GM23338 (cell line): ENCODE measurements at regions not wholly inside any gene's neighbourhood (a gene's known extent, or its start where the extent isn't known, plus 50 kb on each side); places are given as distances from the start of the nearest gene placed in this dataset.

Source experiments
- ATAC-seq: fragments of 200-7000 bp; cut with Tn5 transposase; 3 replicates; pipeline ENCODE4 v1.9.1; 2020
- DNase-seq: peaks from one replicate; pipeline ENCODE4 v3.0.0-alpha.2; 2015; ENCODE audit warnings: low spot score
- H2AFZ ChIP-seq: fragments of 200-600 bp; sonication (generic); 2 replicates; pipeline ENCODE4 v1.8.0; 2016; ENCODE audit warnings: antibody characterized with exemption, mild to moderate bottlenecking, moderate library complexity
- H3F3A ChIP-seq: fragments of 200-600 bp; sonication (generic); replicated peaks from 2 replicates; pipeline ENCODE4 v1.8.0; 2017; ENCODE audit warnings: antibody characterized with exemption, mixed run types, low read depth
- H3K27ac ChIP-seq: fragments of 200-600 bp; sonication (generic); 2 replicates; pipeline ENCODE4 v1.6.1; 2016; ENCODE audit warnings: low read depth
- H3K27me3 ChIP-seq: fragments of 200-600 bp; sonication (generic); 2 replicates; pipeline ENCODE4 v1.8.0; 2016; ENCODE audit warnings: mild to moderate bottlenecking, mixed run types, moderate library complexity; ENCODE audit not compliant: insufficient read depth
- H3K36me3 ChIP-seq: fragments of 200-600 bp; sonication (generic); 2 replicates; pipeline ENCODE4 v1.8.0; 2016; ENCODE audit warnings: mild to moderate bottlenecking; ENCODE audit not compliant: insufficient read depth
- H3K4me1 ChIP-seq: fragments of 200-600 bp; sonication (generic); 2 replicates; pipeline ENCODE4 v1.8.0; 2016; ENCODE audit warnings: mild to moderate bottlenecking, moderate library complexity; ENCODE audit not compliant: insufficient read depth
- H3K4me2 ChIP-seq: fragments of 200-600 bp; sonication (generic); 2 replicates; pipeline ENCODE4 v1.7.1; 2017; ENCODE audit warnings: mixed run types
- H3K4me3 ChIP-seq: fragments of 200-600 bp; sonication (generic); 2 replicates; pipeline ENCODE4 v1.6.1; 2016; ENCODE audit warnings: mixed run types
- H3K79me2 ChIP-seq: fragments of 200-600 bp; sonication (generic); replicated peaks from 2 replicates; pipeline ENCODE4 v1.8.0; 2017; ENCODE audit warnings: mild to moderate bottlenecking; ENCODE audit not compliant: insufficient read depth
- H3K9me2 ChIP-seq: fragments of 200-600 bp; sonication (generic); 2 replicates; pipeline ENCODE4 v1.8.0; 2017; ENCODE audit not compliant: insufficient read depth
- H4K20me1 ChIP-seq: fragments of 200-600 bp; sonication (generic); replicated peaks from 2 replicates; pipeline ENCODE4 v1.8.0; 2017; ENCODE audit warnings: mild to moderate bottlenecking; ENCODE audit not compliant: insufficient read depth
- H3K27ac Mint-ChIP-seq: 2 replicates; pipeline ENCODE4 v1.8.0; 2020; ENCODE audit warnings: inconsistent platforms, mild to moderate bottlenecking, moderate library complexity, mixed read lengths
- H3K27me3 Mint-ChIP-seq: 3 replicates; pipeline ENCODE4 v1.8.0; 2022; ENCODE audit warnings: low read depth, mild to moderate bottlenecking, moderate library complexity, mixed read lengths, inconsistent platforms; ENCODE audit not compliant: insufficient read depth, poor library complexity
- H3K36me3 Mint-ChIP-seq: 3 replicates; pipeline ENCODE4 v1.8.0; 2021; ENCODE audit warnings: low read depth, mild to moderate bottlenecking, inconsistent platforms, moderate library complexity, mixed read lengths
- H3K4me1 Mint-ChIP-seq: 3 replicates; pipeline ENCODE4 v1.8.0; 2020; ENCODE audit warnings: mild to moderate bottlenecking, inconsistent platforms, mixed read lengths
- H3K4me3 Mint-ChIP-seq: 3 replicates; pipeline ENCODE4 v1.8.0; 2021; ENCODE audit warnings: moderate library complexity, mild to moderate bottlenecking, inconsistent platforms, mixed read lengths
- H3K9me3 Mint-ChIP-seq: 3 replicates; pipeline ENCODE4 v1.8.0; 2020; ENCODE audit warnings: moderate library complexity, mild to moderate bottlenecking, inconsistent platforms, mixed read lengths
- EZH2phosphoT487 ChIP-seq: fragments of 200-600 bp; sonication (generic); IDR thresholded peaks from one replicate; pipeline ENCODE4 v1.8.1; 2018; ENCODE audit warnings: antibody characterized with exemption; ENCODE audit not compliant: unreplicated experiment
- POLR2AphosphoS5 ChIP-seq: IDR thresholded peaks from 2 replicates; pipeline ENCODE4 v1.6.1; 2016; ENCODE audit warnings: antibody characterized with exemption, low read depth
- STAT1 ChIP-seq: IDR thresholded peaks from one replicate; pipeline ENCODE4 v1.6.1; 2016; ENCODE audit warnings: antibody characterized with exemption; ENCODE audit not compliant: unreplicated experiment
- ZNF114 ChIP-seq: fragments of 250-450 bp; sonication (Bioruptor Pico); IDR thresholded peaks from 2 replicates; pipeline ENCODE4 v1.5.0; 2020; ENCODE audit warnings: mild to moderate bottlenecking, moderate library complexity
- ZNF331 ChIP-seq: fragments of 250-450 bp; sonication (Bioruptor Pico); IDR thresholded peaks from 2 replicates; pipeline ENCODE4 v1.5.0; 2020; ENCODE audit warnings: low read depth, mild to moderate bottlenecking, moderate library complexity
- TF ChIP-seq, protein P1 (sequence below): fragments of 250-450 bp; sonication (Bioruptor Pico); IDR thresholded peaks from 2 replicates; pipeline ENCODE4 v1.5.0; 2020; ENCODE audit warnings: mild to moderate bottlenecking, moderate library complexity
- TF ChIP-seq, protein P2 (sequence below): IDR thresholded peaks from 2 replicates; pipeline ENCODE4 v1.6.1; 2016; ENCODE audit warnings: antibody characterized with exemption

DNA sequence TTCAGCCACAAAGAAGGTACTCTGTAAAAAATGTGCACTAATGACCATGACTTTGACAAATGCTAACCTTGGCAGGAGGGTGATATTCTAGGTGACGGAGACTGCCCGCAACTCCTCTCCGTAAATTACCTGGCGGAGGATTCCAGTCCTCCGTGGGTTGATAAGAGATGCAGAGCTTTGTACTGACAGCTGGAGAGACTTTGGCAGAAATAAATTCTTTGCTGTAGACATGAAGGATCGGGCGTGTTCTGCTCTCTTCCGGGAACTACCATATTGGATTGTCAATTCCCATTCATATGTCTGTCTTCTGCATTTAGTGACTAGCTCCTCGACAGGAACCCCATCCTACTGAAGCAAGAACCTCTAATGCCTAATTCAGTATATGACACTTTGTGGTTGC lies 158.3 kb upstream of the KAZN start (continued):
- TF ChIP-seq, protein P1, sequence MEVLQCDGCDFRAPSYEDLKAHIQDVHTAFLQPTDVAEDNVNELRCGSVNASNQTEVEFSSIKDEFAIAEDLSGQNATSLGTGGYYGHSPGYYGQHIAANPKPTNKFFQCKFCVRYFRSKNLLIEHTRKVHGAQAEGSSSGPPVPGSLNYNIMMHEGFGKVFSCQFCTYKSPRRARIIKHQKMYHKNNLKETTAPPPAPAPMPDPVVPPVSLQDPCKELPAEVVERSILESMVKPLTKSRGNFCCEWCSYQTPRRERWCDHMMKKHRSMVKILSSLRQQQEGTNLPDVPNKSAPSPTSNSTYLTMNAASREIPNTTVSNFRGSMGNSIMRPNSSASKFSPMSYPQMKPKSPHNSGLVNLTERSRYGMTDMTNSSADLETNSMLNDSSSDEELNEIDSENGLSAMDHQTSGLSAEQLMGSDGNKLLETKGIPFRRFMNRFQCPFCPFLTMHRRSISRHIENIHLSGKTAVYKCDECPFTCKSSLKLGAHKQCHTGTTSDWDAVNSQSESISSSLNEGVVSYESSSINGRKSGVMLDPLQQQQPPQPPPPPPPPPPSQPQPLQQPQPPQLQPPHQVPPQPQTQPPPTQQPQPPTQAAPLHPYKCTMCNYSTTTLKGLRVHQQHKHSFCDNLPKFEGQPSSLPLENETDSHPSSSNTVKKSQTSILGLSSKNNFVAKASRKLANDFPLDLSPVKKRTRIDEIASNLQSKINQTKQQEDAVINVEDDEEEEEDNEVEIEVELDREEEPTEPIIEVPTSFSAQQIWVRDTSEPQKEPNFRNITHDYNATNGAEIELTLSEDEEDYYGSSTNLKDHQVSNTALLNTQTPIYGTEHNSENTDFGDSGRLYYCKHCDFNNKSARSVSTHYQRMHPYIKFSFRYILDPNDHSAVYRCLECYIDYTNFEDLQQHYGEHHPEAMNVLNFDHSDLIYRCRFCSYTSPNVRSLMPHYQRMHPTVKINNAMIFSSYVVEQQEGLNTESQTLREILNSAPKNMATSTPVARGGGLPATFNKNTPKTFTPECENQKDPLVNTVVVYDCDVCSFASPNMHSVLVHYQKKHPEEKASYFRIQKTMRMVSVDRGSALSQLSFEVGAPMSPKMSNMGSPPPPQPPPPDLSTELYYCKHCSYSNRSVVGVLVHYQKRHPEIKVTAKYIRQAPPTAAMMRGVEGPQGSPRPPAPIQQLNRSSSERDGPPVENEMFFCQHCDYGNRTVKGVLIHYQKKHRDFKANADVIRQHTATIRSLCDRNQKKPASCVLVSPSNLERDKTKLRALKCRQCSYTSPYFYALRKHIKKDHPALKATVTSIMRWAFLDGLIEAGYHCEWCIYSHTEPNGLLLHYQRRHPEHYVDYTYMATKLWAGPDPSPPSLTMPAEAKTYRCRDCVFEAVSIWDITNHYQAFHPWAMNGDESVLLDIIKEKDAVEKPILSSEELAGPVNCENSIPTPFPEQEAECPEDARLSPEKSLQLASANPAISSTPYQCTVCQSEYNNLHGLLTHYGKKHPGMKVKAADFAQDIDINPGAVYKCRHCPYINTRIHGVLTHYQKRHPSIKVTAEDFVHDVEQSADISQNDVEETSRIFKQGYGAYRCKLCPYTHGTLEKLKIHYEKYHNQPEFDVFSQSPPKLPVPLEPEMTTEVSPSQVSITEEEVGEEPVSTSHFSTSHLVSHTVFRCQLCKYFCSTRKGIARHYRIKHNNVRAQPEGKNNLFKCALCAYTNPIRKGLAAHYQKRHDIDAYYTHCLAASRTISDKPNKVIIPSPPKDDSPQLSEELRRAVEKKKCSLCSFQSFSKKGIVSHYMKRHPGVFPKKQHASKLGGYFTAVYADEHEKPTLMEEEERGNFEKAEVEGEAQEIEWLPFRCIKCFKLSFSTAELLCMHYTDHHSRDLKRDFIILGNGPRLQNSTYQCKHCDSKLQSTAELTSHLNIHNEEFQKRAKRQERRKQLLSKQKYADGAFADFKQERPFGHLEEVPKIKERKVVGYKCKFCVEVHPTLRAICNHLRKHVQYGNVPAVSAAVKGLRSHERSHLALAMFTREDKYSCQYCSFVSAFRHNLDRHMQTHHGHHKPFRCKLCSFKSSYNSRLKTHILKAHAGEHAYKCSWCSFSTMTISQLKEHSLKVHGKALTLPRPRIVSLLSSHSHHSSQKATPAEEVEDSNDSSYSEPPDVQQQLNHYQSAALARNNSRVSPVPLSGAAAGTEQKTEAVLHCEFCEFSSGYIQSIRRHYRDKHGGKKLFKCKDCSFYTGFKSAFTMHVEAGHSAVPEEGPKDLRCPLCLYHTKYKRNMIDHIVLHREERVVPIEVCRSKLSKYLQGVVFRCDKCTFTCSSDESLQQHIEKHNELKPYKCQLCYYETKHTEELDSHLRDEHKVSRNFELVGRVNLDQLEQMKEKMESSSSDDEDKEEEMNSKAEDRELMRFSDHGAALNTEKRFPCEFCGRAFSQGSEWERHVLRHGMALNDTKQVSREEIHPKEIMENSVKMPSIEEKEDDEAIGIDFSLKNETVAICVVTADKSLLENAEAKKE (CRISPR knock-in tag), result no peak
- TF ChIP-seq ZNF331 (CRISPR knock-in tag), result no peak
- no peak for TF ChIP-seq EZH2phosphoT487
- TF ChIP-seq ZNF114 (CRISPR knock-in tag), result no peak

DNA sequence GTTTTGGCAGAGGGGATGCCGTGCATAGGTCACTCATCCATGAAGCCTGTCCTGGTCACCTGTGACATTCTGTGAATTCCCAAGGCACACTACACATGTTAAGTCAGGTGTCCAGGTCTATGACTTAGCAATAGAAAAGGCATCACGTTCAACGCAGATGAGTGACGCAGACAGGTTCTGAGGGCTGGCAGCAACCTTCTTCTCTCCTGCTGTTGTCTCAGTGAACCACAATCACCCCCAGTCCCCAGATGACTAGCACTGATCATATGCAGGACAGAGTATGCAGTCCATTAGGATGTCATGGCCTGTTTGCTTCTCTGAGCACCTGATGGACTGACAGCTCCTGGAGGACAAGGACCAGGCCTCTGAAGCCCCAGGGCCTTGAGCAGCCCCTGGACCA lies 157.8 kb upstream of the KAZN start:
- Mint-ChIP-seq H3K4me1 (peaks cover 3% of the 10 kb centered on the region; the same call in 1 of the 3 replicates), H3K27ac (no peak overlapping the region), H3K4me3 (no peak overlapping the region), H3K36me3 (no peaks in the 10 kb centered on the region), H3K27me3 (no peaks in the 10 kb centered on the region), H3K9me3 (no peaks in the 10 kb centered on the region)
- Histone ChIP-seq H3K27me3 (no peaks in the 10 kb centered on the region), H3K4me1 (no peaks in the 10 kb centered on the region), H3K79me2 (no peaks in the 10 kb centered on the region), H3K9me2 (peaks cover 10% of the 10 kb centered on the region), H3K4me2 (no peak overlapping the region), H3K36me3 (no peaks in the 10 kb centered on the region), H2AFZ (no peak overlapping the region), H3K4me3 (no peak overlapping the region), H3F3A (no peaks in the 10 kb centered on the region), H4K20me1 (no peaks in the 10 kb centered on the region), H3K27ac (no peak overlapping the region)
- DNase-seq (no peak), ATAC-seq (no peak)
- TF ChIP-seq, protein P2, sequence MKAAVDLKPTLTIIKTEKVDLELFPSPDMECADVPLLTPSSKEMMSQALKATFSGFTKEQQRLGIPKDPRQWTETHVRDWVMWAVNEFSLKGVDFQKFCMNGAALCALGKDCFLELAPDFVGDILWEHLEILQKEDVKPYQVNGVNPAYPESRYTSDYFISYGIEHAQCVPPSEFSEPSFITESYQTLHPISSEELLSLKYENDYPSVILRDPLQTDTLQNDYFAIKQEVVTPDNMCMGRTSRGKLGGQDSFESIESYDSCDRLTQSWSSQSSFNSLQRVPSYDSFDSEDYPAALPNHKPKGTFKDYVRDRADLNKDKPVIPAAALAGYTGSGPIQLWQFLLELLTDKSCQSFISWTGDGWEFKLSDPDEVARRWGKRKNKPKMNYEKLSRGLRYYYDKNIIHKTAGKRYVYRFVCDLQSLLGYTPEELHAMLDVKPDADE, result no peak
- TF ChIP-seq, protein P1 (CRISPR knock-in tag), result no peak
- TF ChIP-seq ZNF331 (CRISPR knock-in tag) (no peak), ZNF114 (CRISPR knock-in tag) (no peak), STAT1 (no peak), POLR2AphosphoS5 (no peak), EZH2phosphoT487 (no peak)
